ENCODE measurements at regions not wholly inside any gene's neighbourhood (a gene's known extent, or its start where the extent isn't known, plus 50 kb on each side); places are given as distances from the start of the nearest gene placed in this dataset.

DNA sequence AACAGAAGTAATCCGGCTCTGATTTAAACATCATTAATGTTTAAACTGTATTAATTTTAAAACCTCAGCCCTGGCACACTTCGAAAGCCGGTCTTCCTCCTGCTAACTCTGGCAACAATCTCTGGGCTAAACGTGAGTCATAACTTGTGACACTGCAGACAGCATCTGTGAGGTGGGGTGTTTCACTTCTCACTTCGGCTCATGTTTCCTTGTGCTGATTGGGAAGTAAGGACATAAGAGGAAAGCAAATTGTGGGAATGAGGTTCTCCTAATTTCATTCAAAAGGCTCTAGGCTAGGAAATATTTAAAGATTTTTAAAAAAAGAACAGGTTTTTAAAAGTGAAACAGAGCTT is 139.9 kb upstream of the USP9X start:
- TF ChIP-seq ELF1 (IDR thresholded peaks at IDR 0.05) (no peak), EZH2phosphoT487 (IDR thresholded peaks at IDR 0.05; ENCODE audit: borderline replicate concordance, low read depth) (no peak), YY1 (IDR thresholded peaks at IDR 0.05; ENCODE audit: low read depth) (no peak), NFIC (IDR thresholded peaks at IDR 0.05; ENCODE audit: borderline replicate concordance) (peak; percentile 9; the same call in 1 of the 2 replicates)
- TF ChIP-seq, protein P1, sequence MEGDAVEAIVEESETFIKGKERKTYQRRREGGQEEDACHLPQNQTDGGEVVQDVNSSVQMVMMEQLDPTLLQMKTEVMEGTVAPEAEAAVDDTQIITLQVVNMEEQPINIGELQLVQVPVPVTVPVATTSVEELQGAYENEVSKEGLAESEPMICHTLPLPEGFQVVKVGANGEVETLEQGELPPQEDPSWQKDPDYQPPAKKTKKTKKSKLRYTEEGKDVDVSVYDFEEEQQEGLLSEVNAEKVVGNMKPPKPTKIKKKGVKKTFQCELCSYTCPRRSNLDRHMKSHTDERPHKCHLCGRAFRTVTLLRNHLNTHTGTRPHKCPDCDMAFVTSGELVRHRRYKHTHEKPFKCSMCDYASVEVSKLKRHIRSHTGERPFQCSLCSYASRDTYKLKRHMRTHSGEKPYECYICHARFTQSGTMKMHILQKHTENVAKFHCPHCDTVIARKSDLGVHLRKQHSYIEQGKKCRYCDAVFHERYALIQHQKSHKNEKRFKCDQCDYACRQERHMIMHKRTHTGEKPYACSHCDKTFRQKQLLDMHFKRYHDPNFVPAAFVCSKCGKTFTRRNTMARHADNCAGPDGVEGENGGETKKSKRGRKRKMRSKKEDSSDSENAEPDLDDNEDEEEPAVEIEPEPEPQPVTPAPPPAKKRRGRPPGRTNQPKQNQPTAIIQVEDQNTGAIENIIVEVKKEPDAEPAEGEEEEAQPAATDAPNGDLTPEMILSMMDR (IDR thresholded peaks at IDR 0.05), result no peak
- TF ChIP-seq, protein P2, sequence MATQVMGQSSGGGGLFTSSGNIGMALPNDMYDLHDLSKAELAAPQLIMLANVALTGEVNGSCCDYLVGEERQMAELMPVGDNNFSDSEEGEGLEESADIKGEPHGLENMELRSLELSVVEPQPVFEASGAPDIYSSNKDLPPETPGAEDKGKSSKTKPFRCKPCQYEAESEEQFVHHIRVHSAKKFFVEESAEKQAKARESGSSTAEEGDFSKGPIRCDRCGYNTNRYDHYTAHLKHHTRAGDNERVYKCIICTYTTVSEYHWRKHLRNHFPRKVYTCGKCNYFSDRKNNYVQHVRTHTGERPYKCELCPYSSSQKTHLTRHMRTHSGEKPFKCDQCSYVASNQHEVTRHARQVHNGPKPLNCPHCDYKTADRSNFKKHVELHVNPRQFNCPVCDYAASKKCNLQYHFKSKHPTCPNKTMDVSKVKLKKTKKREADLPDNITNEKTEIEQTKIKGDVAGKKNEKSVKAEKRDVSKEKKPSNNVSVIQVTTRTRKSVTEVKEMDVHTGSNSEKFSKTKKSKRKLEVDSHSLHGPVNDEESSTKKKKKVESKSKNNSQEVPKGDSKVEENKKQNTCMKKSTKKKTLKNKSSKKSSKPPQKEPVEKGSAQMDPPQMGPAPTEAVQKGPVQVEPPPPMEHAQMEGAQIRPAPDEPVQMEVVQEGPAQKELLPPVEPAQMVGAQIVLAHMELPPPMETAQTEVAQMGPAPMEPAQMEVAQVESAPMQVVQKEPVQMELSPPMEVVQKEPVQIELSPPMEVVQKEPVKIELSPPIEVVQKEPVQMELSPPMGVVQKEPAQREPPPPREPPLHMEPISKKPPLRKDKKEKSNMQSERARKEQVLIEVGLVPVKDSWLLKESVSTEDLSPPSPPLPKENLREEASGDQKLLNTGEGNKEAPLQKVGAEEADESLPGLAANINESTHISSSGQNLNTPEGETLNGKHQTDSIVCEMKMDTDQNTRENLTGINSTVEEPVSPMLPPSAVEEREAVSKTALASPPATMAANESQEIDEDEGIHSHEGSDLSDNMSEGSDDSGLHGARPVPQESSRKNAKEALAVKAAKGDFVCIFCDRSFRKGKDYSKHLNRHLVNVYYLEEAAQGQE (IDR thresholded peaks at IDR 0.05; ENCODE audit: low read depth, low read length), result no peak
